Anterior cingulate cortex (tissue), 58 donors: ENCODE measurements at regions not wholly inside any gene's neighbourhood (a gene's known extent, or its start where the extent isn't known, plus 50 kb on each side); places are given as distances from the start of the nearest gene placed in this dataset.

Experiments
- DNase-seq, 58 donors: peaks; one replicate each; lab custom pipeline; 2025; lab: John Stamatoyannopoulos, UW

DNA sequence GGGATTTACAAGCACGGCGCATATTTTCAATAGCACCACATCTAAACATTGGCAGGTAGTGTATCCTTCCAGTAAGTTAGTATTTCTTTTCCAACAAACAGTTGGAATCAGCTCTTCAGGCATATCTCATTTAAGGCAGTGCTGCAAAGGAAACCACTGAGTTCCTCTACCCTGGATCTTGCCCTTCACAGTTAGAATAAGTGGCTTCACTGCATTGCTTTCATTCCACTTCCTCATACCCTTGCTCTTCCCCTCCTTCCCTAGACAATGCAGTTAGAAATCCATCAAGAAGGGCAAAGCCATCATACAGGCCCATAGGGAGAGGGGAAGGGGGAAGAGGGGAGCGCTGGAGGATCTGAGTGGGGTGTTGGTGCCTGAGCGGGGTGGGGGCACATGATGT is 173.7 kb downstream of the FBXO15 start:
- DNase-seq = no peak

DNA sequence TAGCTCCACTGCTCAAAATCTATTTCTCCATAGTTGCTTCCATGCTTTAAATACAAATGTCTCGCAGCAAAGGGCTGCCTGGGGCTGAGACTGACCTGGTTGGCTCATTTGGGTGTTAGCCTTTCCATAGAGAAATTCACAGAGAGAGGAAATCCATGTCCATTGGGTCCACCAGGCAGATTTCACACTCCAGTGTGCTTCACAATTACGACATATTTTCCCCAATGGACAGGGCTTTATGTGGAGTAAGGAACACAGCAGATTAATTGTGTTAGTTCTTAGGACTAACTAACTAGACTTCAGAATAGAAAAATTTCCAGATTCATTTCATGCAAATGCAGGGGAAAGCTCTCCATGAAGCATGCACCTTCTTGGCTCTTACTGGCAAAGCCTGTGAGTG is 180.7 kb downstream of the FBXO15 start:
- DNase-seq = no peak

DNA sequence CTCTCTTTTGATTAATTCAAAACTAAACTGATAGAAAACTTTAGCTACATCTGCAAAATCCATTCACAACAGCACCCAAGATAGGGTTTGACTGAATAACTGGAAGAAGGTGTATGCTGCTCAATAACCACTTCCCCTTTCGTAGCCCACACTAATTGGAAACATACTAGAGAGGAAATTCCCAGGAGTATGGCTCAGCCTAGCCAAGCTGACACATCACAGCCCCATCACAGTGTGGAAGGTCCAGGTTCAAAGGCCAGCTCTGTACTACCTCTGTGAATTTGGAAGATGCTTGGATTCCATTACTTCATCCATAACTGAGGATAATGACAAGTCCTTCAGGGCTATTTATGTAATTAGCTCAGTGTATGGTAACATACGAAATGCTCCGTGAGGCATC is 185.4 kb downstream of the FBXO15 start:
- DNase-seq = no peak

DNA sequence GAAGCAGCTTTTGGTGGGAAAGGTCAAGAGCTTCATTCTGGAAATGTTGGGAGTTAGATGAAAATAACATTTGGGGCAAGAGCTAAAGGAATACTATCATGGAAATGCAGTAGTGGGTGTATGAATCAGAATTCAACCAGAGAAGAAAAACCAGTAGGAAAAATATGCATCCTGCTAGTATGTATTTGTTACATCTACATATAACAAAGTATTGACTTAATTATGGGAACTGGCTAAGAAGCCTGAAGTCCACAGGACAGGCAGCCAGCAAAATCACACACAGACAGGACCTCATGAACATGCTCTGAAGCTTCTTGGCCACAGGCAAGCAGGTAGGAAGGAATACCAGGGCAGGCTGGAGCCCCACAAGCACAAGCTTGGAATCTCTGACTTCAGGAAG is 185.8 kb downstream of the FBXO15 start:
- no peak for DNase-seq

- no peak for DNase-seq
Observed at GRCh38 chr18:73959352-73959751, 188.3 kb downstream of the FBXO15 start.

DNA sequence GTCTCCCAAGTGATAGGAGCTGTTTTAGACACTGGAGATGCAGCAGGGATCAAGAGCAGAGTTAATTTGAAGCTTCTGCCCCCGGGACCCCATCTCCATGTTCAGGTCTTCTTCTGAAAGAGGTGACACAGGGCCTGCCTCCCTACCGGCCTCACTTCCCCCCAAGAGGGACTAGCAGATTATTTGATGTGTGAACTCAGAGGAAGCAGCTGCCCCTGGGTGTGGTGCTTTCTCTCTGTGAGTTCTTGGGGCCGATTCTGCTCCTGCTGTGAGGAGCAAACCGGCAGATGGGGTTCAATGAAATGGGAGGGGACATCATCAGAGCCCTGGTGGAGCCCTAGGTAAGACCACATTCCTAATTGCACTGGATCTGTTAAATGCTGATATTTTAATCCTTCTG is 193.4 kb downstream of the FBXO15 start:
- DNase-seq = no peak

DNA sequence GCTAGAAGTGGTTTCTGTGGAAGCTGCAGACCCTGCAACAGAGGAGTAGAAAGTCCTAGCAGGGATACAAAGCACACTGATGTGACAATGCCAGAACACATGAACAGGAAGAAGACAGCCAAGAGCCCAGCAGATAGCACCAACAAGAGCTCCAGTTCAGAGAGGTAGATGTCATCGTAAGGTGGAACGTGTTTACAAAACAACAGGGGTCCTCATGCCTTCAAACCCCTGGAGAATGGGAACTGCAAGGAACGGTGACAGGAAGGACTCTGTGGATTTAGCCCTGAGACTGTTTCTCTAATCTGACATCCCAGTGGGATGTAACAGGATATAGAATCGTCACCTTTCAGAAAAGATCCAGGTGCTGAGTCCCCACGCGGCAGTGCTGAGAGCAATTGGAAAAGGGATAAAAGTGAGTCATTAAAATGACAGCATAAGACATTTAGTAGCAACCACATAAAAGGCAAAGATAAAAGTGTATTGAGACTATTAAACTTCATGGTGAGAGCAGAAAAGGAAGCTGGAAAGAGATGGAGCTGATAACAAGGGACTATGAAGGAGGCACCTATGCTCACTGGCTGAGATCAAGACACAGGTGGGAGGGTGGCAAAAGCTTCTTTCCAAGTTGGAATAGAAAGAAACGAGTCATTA is 195.2 kb downstream of the FBXO15 start:
- no peak for DNase-seq

- DNase-seq = no peak
Observed at GRCh38 chr18:73950116-73950700, 197.4 kb downstream of the FBXO15 start.

- DNase-seq = no peak
Observed at GRCh38 chr18:73948497-73948896, 199.1 kb downstream of the FBXO15 start.

- no peak for DNase-seq
Observed at GRCh38 chr18:73948084-73948483, 199.6 kb downstream of the FBXO15 start.

DNA sequence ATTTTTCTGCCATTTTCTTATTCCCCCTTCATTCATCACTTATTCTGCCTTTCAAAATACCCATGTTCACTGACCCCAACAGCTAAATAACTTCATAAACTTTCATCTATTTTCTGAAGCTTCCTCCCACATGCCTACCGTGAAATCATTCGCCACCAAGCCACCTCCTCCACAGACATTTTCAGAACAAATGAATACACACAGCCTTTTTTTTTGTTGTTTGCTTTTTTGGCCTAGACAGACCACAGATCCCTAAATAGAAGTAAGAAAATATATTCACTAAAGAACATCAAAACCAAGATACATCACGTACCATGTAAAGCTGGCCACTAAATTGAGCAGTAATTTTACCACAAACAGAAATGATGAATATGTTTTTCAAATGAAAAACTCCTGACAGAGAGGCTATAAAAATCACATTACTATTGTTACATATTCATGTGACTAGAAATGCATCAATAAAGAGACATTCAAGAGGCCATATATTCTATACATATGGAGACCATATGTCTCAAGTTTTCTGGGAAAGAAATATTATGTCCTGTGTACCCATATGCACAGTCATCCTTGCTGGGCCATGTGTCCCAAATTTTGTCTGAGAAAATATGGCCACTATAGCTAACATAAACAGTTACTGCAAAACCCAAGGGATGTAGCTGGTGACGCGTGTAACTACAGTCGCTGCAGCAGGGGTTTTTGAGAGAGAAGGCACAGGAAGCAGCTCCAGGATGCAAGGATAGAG is 200.3 kb downstream of the FBXO15 start:
- peak in 9 of 58 donors; percentile 9 to 45 (median 20) for DNase-seq

- no peak for DNase-seq
Observed at GRCh38 chr18:73945130-73945792, 202.4 kb downstream of the FBXO15 start.

DNA sequence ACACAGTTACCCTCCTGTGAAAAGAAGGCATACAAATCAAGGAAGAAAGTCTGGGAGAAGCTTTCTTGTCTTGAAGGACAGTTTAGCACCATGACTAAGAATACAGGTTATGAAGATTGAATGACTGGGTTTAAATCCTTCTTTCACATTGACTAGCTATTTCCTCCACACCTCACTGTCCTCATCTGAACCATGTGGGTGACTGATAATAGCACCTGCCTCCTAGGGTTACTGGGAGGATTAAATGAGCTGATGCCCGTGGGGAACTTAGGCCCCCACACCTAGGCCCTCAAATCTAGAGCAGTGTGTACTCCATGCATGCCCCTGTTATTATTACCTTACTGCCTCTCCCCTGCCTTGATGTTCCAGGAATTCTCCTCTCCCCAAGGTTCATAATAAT is 202.9 kb downstream of the FBXO15 start:
- no peak for DNase-seq

- peak in 2 of 58 donors; percentile 12 to 13 for DNase-seq
Observed at GRCh38 chr18:73943763-73944162, 203.9 kb downstream of the FBXO15 start.

DNA sequence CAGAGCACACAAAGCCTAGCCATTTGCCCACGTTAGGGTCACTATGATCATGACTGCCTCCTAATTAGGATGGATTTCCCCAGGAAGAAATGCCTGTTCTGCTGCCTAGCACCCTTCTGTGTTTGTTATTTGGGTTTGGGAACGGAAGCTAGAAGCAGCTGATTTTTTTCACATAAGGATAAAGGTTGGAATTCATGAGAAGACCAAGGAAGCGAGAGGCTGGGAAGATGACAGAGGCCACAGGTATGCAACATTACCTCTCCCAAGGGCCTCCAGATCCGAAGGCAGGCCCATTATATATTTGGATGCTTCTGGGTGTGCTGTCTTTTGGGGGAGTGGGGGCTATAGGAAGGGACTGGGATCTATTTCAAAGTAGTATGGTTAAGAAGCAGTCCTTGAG is 204.7 kb downstream of the FBXO15 start:
- no peak for DNase-seq

- DNase-seq = no peak
Observed at GRCh38 chr18:73942081-73942625, 205.5 kb downstream of the FBXO15 start.

DNA sequence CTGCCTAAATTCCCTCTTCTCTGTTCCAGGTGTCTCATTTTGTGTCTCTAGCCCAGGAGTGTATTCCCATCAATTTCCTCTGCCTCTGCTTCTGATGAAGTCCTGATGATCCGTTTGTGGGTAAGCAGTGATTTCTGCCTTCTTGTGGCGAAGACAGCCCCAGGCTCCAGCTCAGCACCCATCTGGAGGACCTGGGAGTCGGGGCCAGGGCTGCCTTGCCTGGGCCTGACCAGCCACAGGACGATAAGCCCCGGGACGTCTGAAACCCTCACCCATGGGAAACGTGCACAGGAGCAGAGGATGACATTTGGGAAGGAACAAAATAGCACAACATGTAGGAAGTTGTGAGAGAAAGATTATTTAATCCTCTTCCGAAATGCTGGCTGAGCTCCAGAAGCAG is 206.9 kb downstream of the FBXO15 start:
- peak in 6 of 58 donors; percentile 12 to 46 (median 25) for DNase-seq

DNA sequence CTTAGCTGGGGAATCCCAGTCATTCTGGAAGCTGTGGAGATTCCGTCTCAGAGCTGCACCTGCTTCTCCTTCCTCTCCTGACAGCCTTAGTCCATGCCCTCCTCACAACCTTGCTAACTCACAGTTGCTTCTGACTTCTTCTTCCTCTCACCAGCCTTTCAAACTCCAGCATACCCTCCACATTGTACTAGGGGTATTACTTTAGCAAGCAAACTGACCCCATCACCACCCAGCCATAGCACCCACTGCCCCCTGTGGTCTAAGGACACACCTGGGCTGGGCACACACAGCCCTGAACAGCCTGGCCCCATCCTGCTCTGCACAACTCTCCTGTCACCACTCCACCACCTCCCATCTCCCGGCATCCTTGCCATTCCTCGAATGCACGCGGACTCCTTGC is 208.2 kb downstream of the FBXO15 start:
- no peak for DNase-seq

- no peak for DNase-seq
Observed at GRCh38 chr18:73933685-73934084, 213.9 kb downstream of the FBXO15 start.

GRCh38 chr18:73932976-73933375 is 214.7 kb downstream of the FBXO15 start:
- DNase-seq = no peak

- no peak for DNase-seq
Observed at GRCh38 chr18:73927496-73927895, 220.1 kb downstream of the FBXO15 start.
